H1 (cell line): ENCODE measurements at regions not wholly inside any gene's neighbourhood (a gene's known extent, or its start where the extent isn't known, plus 50 kb on each side); places are given as distances from the start of the nearest gene placed in this dataset.

Experiments used
- CTCF ChIA-PET: fragments of 300-600 bp; sonication (Branson Sonifier 250); formaldehyde crosslinking; loops from one replicate; lab custom pipeline; 2021; ENCODE audit not compliant: partially characterized antibody; lab: Charles Lee
- POLR2A ChIA-PET: fragments of 300-600 bp; sonication (Branson Sonifier 250); formaldehyde crosslinking; loops from one replicate; lab custom pipeline; 2021; ENCODE audit warnings: inconsistent platforms; ENCODE audit not compliant: partially characterized antibody; lab: Charles Lee
- DNase-seq, 2 experiments: peaks; one replicate each; pipeline versions ENCODE4 v3.0.0 to v3.0.0-alpha.2; 2010 to 2022; ENCODE audit warnings: low spot score in 2 of 2, low read depth in 1 of 2, mixed read lengths in 1 of 2
- FAIRE-seq: peaks from 2 replicates; lab custom pipeline; 2011; peaks lifted over from hg19 to GRCh38; lab: Jason Lieb, UNC
- H2AFZ ChIP-seq: 2 replicates; pipeline ENCODE4 v1.8.1; 2012; ENCODE audit warnings: low read length, inconsistent platforms
- H2AK5ac ChIP-seq: 2 replicates; pipeline ENCODE4 v1.6.1; 2013; ENCODE audit warnings: low read depth, low read length
- H2BK120ac ChIP-seq: replicated peaks from 2 replicates; pipeline ENCODE3; 2013; ENCODE audit warnings: low read depth, low read length, inconsistent platforms
- H2BK12ac ChIP-seq: 2 replicates; pipeline ENCODE4 v1.6.1; 2013; ENCODE audit warnings: low read depth, low read length
- H2BK15ac ChIP-seq: 2 replicates; pipeline ENCODE4 v1.6.1; 2013; ENCODE audit warnings: low read length
- H2BK20ac ChIP-seq: 2 replicates; pipeline ENCODE4 v1.6.1; 2013; ENCODE audit warnings: low read length
- H2BK5ac ChIP-seq: 2 replicates; pipeline ENCODE4 v1.6.1; 2013; ENCODE audit warnings: low read depth, low read length
- H3K14ac ChIP-seq: 2 replicates; pipeline ENCODE4 v1.6.1; 2013; ENCODE audit warnings: inconsistent platforms; ENCODE audit not compliant: insufficient read length
- H3K18ac ChIP-seq: 2 replicates; pipeline ENCODE4 v1.6.1; 2013; ENCODE audit warnings: low read length; ENCODE audit errors: extremely low read depth
- H3K23ac ChIP-seq: 2 replicates; pipeline ENCODE4 v1.6.1; 2013; ENCODE audit warnings: inconsistent platforms; ENCODE audit not compliant: insufficient read length
- H3K23me2 ChIP-seq: 2 replicates; pipeline ENCODE4 v1.6.1; 2013; ENCODE audit warnings: low read depth, low read length
- H3K27ac ChIP-seq: 2 replicates; pipeline ENCODE4 v1.6.1; 2011; ENCODE audit warnings: low read depth, low read length, inconsistent platforms
- H3K27me3 ChIP-seq, 4 experiments: replicated peaks in 1 of 4; 1 replicate in 1 of 4; 2 replicates in 3 of 4; pipeline versions ENCODE4 v1.6.1 to v1.8.1; 2011 to 2013; ENCODE audit warnings: low read length in 3 of 4, mild to moderate bottlenecking in 3 of 4, inconsistent platforms in 2 of 4, mixed read lengths in 2 of 4, moderate library complexity in 1 of 4; ENCODE audit not compliant: control insufficient read depth in 3 of 4, insufficient read depth in 3 of 4; ENCODE audit errors: extremely low read depth in 1 of 4
- H3K36me3 ChIP-seq, 4 experiments: 2 replicates each; pipeline versions ENCODE4 v1.6.1 to v1.8.1; 2011 to 2013; ENCODE audit warnings: mild to moderate bottlenecking in 4 of 4, low read length in 3 of 4, moderate library complexity in 2 of 4, control low read depth in 1 of 4, inconsistent platforms in 1 of 4; ENCODE audit not compliant: insufficient read depth in 4 of 4, control insufficient read depth in 2 of 4
- H3K4ac ChIP-seq: replicated peaks from 2 replicates; pipeline ENCODE3; 2013; ENCODE audit warnings: low read length, low read depth, mixed read lengths, inconsistent platforms; ENCODE audit not compliant: insufficient read length
- H3K4me1 ChIP-seq, 4 experiments: replicated peaks in 1 of 4; 1 replicate in 1 of 4; 2 replicates in 3 of 4; pipeline versions ENCODE4 v1.6.1 to v1.8.1; 2011 to 2013; ENCODE audit warnings: low read length in 3 of 4, inconsistent platforms in 2 of 4, mixed read lengths in 1 of 4; ENCODE audit not compliant: insufficient read depth in 4 of 4, control insufficient read depth in 3 of 4
- H3K4me2 ChIP-seq, 2 experiments: 2 replicates each; pipeline versions ENCODE4 v1.6.1 to v1.8.1; 2011 to 2013; ENCODE audit warnings: low read depth in 2 of 2, low read length in 2 of 2, control low read depth in 1 of 2, inconsistent platforms in 1 of 2, mild to moderate bottlenecking in 1 of 2; ENCODE audit not compliant: insufficient read depth in 1 of 2
- H3K4me3 ChIP-seq, 4 experiments: fragments of 200-600, 300-600 bp in 1 of 4; sonication (generic), shearing (Covaris generic), sonication (Bioruptor Twin) in 1 of 4; 2 replicates each; pipeline versions ENCODE4 v1.5.1 to v1.8.1; 2011 to 2016; ENCODE audit warnings: low read length in 4 of 4, low read depth in 3 of 4, control low read depth in 2 of 4, inconsistent platforms in 2 of 4, mild to moderate bottlenecking in 2 of 4, mixed read lengths in 1 of 4, moderate library complexity in 1 of 4; ENCODE audit not compliant: insufficient read depth in 2 of 4; ENCODE audit errors: extremely low read depth in 1 of 4
- H3K56ac ChIP-seq: replicated peaks from 2 replicates; pipeline ENCODE3; 2013; ENCODE audit warnings: low read depth, mild to moderate bottlenecking, mixed read lengths, low read length, inconsistent platforms; ENCODE audit not compliant: insufficient read length
- H3K79me1 ChIP-seq: 2 replicates; pipeline ENCODE4 v1.6.1; 2013; ENCODE audit warnings: low read depth, low read length, control low read depth
- H3K79me2 ChIP-seq, 2 experiments: 2 replicates each; pipeline versions ENCODE4 v1.6.1 to v1.8.1; 2012 to 2013; ENCODE audit warnings: low read length in 2 of 2, mild to moderate bottlenecking in 2 of 2, inconsistent platforms in 1 of 2; ENCODE audit not compliant: insufficient read depth in 2 of 2, control insufficient read depth in 1 of 2
- H3K9ac ChIP-seq, 4 experiments: replicated peaks in 1 of 4; 1 replicate in 1 of 4; 2 replicates in 3 of 4; pipeline versions ENCODE4 v1.6.1 to v1.8.1; 2011 to 2013; ENCODE audit warnings: low read depth in 3 of 4, low read length in 3 of 4, control low read depth in 2 of 4, mild to moderate bottlenecking in 2 of 4, moderate library complexity in 2 of 4, inconsistent platforms in 1 of 4; ENCODE audit errors: extremely low read depth in 1 of 4
- H3K9me3 ChIP-seq, 2 experiments: 2 replicates each; pipeline versions ENCODE4 v1.6.1 to v1.8.1; 2012 to 2013; ENCODE audit warnings: mild to moderate bottlenecking in 2 of 2, moderate library complexity in 2 of 2, control low read depth in 1 of 2, inconsistent platforms in 1 of 2, low read depth in 1 of 2, low read length in 1 of 2, mixed read lengths in 1 of 2; ENCODE audit not compliant: insufficient read depth in 2 of 2
- H4K20me1 ChIP-seq, 2 experiments: replicated peaks in 1 of 2; 2 replicates each; pipeline versions ENCODE3 to v1.8.1; 2011 to 2013; ENCODE audit warnings: inconsistent platforms in 2 of 2, low read length in 2 of 2, mild to moderate bottlenecking in 1 of 2; ENCODE audit not compliant: insufficient read depth in 2 of 2, control insufficient read depth in 1 of 2
- H4K5ac ChIP-seq: 2 replicates; pipeline ENCODE4 v1.6.1; 2013; ENCODE audit warnings: low read length, low read depth, mixed read lengths, inconsistent platforms; ENCODE audit not compliant: insufficient read length
- H4K8ac ChIP-seq: 2 replicates; pipeline ENCODE4 v1.8.0; 2013; ENCODE audit warnings: mild to moderate bottlenecking, moderate library complexity, low read length, inconsistent platforms; ENCODE audit not compliant: insufficient read depth; ENCODE audit errors: extremely low read depth
- H4K91ac ChIP-seq: replicated peaks from 2 replicates; pipeline ENCODE3; 2013; ENCODE audit warnings: low read length, mixed read lengths, inconsistent platforms; ENCODE audit not compliant: insufficient read length
- BCL11A ChIP-seq, 2 experiments: IDR thresholded peaks; one replicate each; pipeline ENCODE4 v1.6.1; 2011; ENCODE audit warnings: low read depth in 2 of 2, low read length in 2 of 2, mild to moderate bottlenecking in 2 of 2
- CHD1 ChIP-seq: IDR thresholded peaks from 2 replicates; pipeline ENCODE4 v1.6.1; 2012; ENCODE audit warnings: low read depth, low read length, improper control_type of control experiment
- HDAC2 ChIP-seq, 2 experiments: fragments of 300-600 bp in 1 of 2; sonication (generic) in 1 of 2; IDR thresholded peaks; 2 replicates each; pipeline ENCODE4 v1.6.1; 2011 to 2012; ENCODE audit warnings: low read depth in 2 of 2, low read length in 2 of 2, mild to moderate bottlenecking in 2 of 2, moderate library complexity in 2 of 2, borderline replicate concordance in 1 of 2, inconsistent platforms in 1 of 2
- JUN ChIP-seq: IDR thresholded peaks from 2 replicates; pipeline ENCODE4 v1.6.1; 2011; ENCODE audit warnings: low read depth, mild to moderate bottlenecking, improper control_type of control experiment, low read length
- NANOG ChIP-seq: IDR thresholded peaks from 2 replicates; pipeline ENCODE4 v1.6.1; 2011; ENCODE audit warnings: low read length, low read depth, mild to moderate bottlenecking, inconsistent platforms; ENCODE audit not compliant: insufficient read depth, poor library complexity, severe bottlenecking
- POLR2AphosphoS5 ChIP-seq: IDR thresholded peaks from 2 replicates; pipeline ENCODE4 v1.6.1; 2011; ENCODE audit warnings: low read depth, low read length
- TEAD4 ChIP-seq: IDR thresholded peaks from 2 replicates; pipeline ENCODE4 v1.6.1; 2012; ENCODE audit warnings: low read depth, low read length, inconsistent platforms, mixed read lengths
- WGBS, 2 experiments: shearing (Covaris generic) in 1 of 2; methylation state at CpG; one replicate each; pipeline versions ENCODE4 v1.1.6 to v1.1.7; 2013 to 2015; ENCODE audit warnings: low lambda C conversion rate in 2 of 2, mixed read lengths in 2 of 2, inconsistent platforms in 1 of 2, low coverage in 1 of 2, missing lambda C conversion rate in 1 of 2; ENCODE audit not compliant: insufficient replicate concordance in 2 of 2, insufficient coverage in 1 of 2, insufficient read length in 1 of 2; ENCODE audit errors: extremely low coverage in 1 of 2, missing lambda C conversion rate in 1 of 2; 5-methylcytosine and 5-hydroxymethylcytosine counted together

DNA sequence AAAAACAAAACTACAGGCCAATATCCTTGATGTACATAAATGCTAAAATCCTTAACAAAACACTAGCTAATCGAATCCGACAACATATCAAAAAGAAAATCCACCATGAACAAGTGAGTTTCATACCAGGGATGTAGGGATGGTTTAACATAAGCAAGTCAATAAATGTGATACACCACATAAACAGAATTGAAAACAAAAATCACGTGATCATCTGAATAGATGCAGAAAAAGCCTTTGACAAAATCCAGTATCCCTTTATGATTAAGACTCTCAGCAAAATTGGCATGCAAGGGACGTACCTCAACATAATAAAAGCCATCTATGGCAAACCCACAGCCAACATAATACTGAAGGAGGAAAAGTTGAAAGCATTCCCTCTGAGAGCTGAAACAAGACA lies 466.1 kb downstream of the BRINP3 start:
- Histone ChIP-seq H3K79me1 (no peaks in the 10 kb centered on the region), H4K5ac (no peak overlapping the region), H2BK20ac (no peak overlapping the region), H2AK5ac (no peak overlapping the region), H3K27me3 (no peaks in the 10 kb centered on the region), H4K20me1 (no peaks in the 10 kb centered on the region), H3K4me3 (no peak overlapping the region), H3K14ac (no peak overlapping the region), H3K4me2 (no peak overlapping the region), H3K79me2 (no peaks in the 10 kb centered on the region), H3K23ac (no peak overlapping the region), H3K27ac (no peak overlapping the region), H3K4me1 (no peaks in the 10 kb centered on the region), H3K9ac (no peak overlapping the region), H3K9me3 (no peaks in the 10 kb centered on the region), H4K91ac (no peak overlapping the region), H3K56ac (no peak overlapping the region), H3K18ac (no peak overlapping the region), H2BK12ac (no peak overlapping the region), H2BK15ac (no peak overlapping the region), H2BK120ac (no peak overlapping the region), H3K36me3 (no peaks in the 10 kb centered on the region), H3K23me2 (no peaks in the 10 kb centered on the region), H4K8ac (no peak overlapping the region), H2AFZ (no peak overlapping the region), H3K4ac (no peak overlapping the region), H2BK5ac (no peak overlapping the region)
- 97% methylated on average over 4 of the region's 4 CpGs; no CpG with 5 or more reads in 1 of the 2 experiments for WGBS, 2 experiments
- DNase-seq (no peak), FAIRE-seq (no peak)
- ChIA-PET CTCF (no interaction called here), POLR2A (no interaction called here)
- TF ChIP-seq BCL11A (IDR thresholded peaks at IDR 0.05; ENCODE audit: low read depth in 2 of 2, low read length in 2 of 2), result no peak
- TF ChIP-seq JUN, result no peak
- TF ChIP-seq HDAC2 (IDR thresholded peaks at IDR 0.05; ENCODE audit: borderline replicate concordance in 1 of 2, low read depth in 2 of 2, low read length in 2 of 2), result no peak
- no peak for TF ChIP-seq TEAD4
- no peak for TF ChIP-seq CHD1
- no peak for TF ChIP-seq NANOG
- no peak for TF ChIP-seq POLR2AphosphoS5
